ENCODE measurements at regions not wholly inside any gene's neighbourhood (a gene's known extent, or its start where the extent isn't known, plus 50 kb on each side); places are given as distances from the start of the nearest gene placed in this dataset.

DNA sequence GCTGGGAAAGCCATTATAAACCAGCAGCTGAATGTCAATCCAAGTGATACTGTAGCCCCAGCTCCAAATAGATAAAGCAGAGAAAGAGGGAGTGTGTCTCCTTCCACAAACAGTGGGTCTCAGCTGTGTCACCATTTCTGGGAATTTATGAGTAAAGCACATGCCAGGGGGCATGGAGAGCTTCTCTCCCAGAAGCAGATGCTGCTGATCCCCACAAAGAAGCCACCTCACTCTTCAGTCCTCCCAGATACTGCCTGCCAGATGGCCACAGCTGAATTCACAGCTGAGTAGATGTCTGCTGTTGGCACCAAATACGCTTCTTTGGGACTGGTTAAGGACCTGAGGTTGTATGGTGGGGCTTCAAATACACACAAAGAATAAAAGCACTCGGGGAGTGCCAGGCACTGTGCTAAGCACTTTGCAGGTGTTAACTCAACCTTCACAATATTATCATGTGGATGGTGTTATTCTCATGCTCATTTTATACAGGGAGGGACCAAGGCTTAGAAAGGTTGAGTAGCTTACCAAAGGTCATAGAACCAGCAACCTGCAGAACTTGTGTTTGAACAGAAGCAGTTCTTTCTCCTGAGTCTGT lies 298.3 kb downstream of the CDH11 start:
- DNase-seq: peak; percentile 41

- DNase-seq: no peak
Measured at GRCh38 chr16:64809876-64810629, 311.8 kb downstream of the CDH11 start.

- no peak for DNase-seq
Measured at GRCh38 chr16:64808474-64808873, 313.4 kb downstream of the CDH11 start.

DNA sequence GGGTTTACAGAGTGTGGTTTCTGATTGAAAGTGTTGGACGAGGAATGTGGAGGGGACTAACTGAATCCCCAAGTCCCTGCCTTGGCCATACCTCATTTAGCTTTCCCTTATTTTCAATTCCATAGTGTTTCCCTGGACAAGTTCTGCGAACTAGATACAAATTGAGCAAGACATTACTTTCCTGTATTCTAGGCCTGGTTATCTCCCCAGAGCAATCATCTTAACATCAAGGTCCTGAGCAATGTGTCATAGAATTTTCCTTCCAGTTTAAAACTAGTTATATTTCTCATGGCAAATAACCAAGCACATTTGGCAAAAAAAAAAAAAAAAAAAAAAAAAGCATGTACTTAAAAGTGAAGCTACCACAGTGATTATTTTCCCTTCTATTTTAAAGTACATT lies 330.1 kb downstream of the CDH11 start:
- peak; percentile 57 for DNase-seq

DNA sequence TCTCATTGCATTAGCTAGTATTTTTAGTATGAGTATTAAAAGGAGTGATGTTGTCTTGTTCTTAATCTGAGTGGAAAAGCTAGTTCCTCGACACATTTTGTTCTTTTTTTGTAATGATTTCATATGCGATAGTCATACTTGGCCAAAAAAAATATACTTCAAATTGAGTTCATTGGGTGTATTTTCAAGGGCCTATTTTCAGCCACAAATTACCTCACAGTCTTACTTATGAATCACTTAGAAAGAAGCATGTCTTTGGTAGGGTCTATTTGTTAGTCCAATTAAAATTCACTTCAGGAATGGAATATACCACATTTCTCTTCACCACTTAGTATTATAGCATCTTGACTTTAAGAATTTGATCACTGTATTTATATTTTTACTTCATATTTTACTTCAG lies 337.2 kb downstream of the CDH11 start:
- DNase-seq: peak; percentile 34

GRCh38 chr16:64782484-64782883 lies 339.4 kb downstream of the CDH11 start:
- no peak for DNase-seq

GRCh38 chr16:64780445-64780844 lies 341.4 kb downstream of the CDH11 start:
- no peak for DNase-seq

DNA sequence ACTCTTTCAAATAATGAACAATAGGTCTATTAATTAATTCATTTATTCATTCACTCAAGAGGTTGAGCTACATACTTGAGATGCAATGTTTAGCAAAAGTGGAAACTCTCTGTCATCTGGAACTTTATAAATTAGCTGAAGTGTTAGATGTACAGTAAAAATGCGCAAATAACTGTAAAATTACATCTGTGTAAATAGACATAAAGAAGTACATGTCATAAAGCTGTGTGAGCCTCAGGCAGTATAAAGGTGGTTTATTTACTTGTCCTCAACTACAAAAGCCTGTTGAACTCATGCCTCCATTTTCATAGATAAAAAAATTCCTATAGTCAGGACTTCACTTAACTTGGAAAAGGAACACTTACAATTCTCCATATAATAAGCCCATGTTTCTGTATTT lies 343.1 kb downstream of the CDH11 start:
- DNase-seq: no peak

GRCh38 chr16:64773638-64774037 lies 348.2 kb downstream of the CDH11 start:
- no peak for DNase-seq

- no peak for DNase-seq
Measured at GRCh38 chr16:64773184-64773583, 348.7 kb downstream of the CDH11 start.

GRCh38 chr16:64771273-64771672 lies 350.6 kb downstream of the CDH11 start:
- no peak for DNase-seq

- DNase-seq: no peak
Measured at GRCh38 chr16:64762211-64762610, 359.7 kb downstream of the CDH11 start.

DNA sequence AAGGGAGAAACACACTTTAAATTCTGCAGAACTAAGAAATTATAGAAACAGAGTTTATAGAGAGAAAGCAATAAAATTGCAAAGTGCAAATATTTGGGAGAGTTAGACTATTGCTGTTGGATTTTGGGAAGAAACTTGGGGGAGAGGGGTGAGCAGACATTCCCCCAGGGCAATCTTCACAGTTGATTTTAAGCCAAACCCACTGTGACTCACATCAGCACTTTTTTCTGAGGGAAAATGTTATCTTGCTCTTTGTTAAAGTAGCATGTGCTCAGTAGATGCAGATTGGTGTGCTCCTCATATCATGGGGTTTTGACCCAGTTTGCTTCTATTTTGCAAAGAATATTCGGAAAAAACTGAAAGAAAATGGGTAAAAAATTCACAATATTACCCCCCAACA lies 367.6 kb downstream of the CDH11 start:
- peak; percentile 68 for DNase-seq

DNA sequence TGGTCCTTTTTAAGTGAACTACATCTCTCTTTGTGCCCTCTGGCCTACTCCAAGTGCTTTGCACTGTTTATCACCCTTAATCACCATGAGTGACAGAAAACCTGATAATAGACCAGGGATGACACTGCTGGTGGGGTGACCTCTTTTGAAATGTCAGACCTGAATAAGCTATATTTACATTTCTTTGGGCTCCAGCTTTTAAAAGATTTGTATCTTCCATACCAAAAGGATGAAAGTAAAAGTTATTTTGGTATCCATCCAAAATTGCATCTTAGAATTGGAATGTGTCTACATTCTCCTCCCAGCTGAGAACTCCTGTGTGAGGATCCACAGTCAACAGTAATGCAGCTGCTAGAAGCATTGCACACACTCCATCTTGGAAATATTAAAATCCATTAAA lies 370.0 kb downstream of the CDH11 start:
- DNase-seq: peak; percentile 95

GRCh38 chr16:64749346-64749745 lies 372.5 kb downstream of the CDH11 start:
- DNase-seq: peak; percentile 54

DNA sequence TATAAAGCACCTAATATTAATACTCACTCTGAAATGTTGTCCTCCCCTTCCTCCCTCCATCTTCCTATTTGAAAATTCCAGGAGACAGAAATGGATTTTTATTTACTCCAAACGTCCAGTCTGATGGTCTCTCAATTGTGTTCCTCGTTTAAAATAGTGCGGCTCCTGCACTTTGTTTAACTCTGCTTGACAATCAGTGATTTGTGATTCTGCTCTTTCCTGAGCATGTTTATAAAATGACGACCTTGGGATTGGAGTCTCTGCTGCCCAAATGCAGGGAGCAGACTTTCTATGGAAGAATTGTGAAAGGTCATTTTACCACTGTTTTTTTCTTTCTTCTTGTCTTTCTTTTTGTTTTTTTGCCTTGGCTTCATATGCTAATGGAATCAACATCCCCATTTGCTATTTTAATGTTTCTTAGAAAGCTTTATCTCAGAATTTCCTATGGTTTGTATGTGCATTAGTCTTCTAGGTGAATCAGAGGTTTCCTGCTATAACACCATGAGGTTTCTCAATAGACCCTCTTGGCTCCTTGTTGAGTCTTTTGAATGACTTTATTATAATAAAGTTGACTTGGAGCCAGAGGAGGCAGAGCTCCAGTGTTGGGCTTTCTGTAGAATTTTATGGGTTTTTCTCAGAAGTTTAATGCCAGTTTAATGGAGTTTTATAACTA lies 376.5 kb downstream of the CDH11 start:
- no peak for DNase-seq

DNA sequence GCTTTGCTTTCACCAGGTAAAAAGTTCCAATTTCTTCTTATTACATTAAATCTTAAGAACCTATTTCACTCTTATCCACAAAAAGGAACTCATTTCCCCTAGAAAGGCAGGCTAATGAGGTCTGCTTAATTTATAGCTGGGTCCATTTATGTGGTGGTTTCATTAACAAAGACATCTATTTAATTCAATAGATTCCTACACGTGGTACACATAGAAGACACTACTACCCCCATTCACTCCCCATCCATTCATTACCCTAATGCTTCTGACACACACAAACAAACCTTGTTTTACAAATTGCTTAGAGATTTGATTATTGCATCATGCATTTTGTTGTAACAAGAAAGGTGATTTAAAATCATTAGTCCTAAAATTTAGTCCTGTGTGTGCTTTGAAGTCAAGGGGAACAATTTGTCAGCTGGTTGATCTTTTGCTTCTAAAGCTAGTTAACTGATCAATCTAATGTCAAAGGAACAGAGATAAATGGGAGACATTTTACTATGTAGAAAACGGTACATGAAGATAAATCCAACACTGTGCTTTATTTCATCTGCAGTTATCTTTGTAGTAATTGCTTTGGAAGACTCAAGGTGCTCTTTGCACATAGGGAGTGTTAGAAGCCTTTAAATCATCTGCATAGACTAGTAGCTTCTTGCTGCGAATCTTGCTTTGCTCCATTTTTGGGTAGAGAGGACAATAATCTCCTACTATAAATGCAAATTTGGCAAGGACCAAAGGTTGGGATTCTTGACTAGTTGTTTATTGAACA lies 379.2 kb downstream of the CDH11 start:
- no peak for DNase-seq

GRCh38 chr16:64740261-64740660 lies 381.6 kb downstream of the CDH11 start:
- DNase-seq: no peak

GRCh38 chr16:64738321-64738960 lies 383.4 kb downstream of the CDH11 start:
- DNase-seq: peak; percentile 93

DNA sequence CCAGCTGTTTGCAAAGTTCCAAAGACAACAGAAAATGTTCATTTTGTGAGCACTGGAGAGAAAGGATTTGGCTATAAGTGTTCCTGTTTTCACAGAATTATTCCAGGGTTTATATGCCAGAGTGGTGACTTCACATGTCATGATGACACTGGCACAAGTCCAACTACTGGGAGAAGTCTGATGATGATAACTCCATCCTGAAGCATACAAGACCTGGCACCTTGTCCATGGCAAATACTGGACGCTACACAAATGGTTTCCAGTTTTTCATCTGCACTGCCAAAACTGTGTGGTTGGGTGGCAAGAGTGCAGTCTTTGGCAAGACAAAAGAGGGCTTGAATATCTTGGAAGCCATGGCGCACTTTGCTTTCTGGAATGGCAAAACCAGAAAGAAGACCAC lies 385.0 kb downstream of the CDH11 start:
- DNase-seq: peak; percentile 60

GRCh38 chr16:64731891-64732290 lies 390.0 kb downstream of the CDH11 start:
- DNase-seq: no peak

- DNase-seq: peak; percentile 57
Measured at GRCh38 chr16:64730261-64730660, 391.6 kb downstream of the CDH11 start.

DNA sequence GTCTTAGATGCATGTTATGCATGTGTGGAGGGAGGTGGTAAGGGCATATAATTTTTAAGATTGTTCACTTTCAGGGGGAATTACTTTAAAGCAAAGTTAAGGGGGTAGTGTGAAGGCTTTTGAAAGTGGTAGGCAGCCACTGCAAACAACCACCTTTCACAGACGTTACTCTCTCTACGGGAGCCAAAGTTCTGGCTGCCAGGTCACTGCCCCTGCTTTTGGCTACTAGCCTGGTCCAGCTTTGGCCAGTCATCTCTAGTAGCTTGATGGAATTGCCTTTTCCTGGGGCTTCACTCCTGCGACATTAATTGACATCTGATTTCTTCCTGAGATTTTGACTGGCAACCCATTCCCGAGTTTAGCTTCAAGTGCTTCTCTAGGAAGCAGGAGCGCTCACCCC lies 397.5 kb downstream of the CDH11 start:
- DNase-seq: no peak
